SK-N-SH (cell line): ENCODE measurements at regions not wholly inside any gene's neighbourhood (a gene's known extent, or its start where the extent isn't known, plus 50 kb on each side); places are given as distances from the start of the nearest gene placed in this dataset.

ENCODE experiments used
- CTCF ChIA-PET: fragments of 300-600, 350-600 bp; formaldehyde crosslinking; extraction: SDS; loops from one replicate; lab custom pipeline; 2021; lab: Yijun Ruan, JAX
- POLR2A ChIA-PET: fragments of 350-600 bp; sonication (Branson Sonifier 250); formaldehyde crosslinking; extraction: SDS; loops from one replicate; lab custom pipeline; 2020; ENCODE audit warnings: antibody characterized with exemption, inconsistent platforms; lab: Yijun Ruan, JAX
- DNase-seq: peaks from one replicate; pipeline ENCODE4 v3.0.0; 2012
- H2AFZ ChIP-seq: fragments of 200-600 bp; sonication (generic); 2 replicates; pipeline ENCODE4 v1.8.1; 2016; ENCODE audit warnings: antibody characterized with exemption, mild to moderate bottlenecking, low read depth
- H3F3A ChIP-seq: fragments of 200-600 bp; sonication (generic); replicated peaks from 2 replicates; pipeline ENCODE3; 2016; ENCODE audit warnings: antibody characterized with exemption, mild to moderate bottlenecking; ENCODE audit not compliant: insufficient read depth
- H3K27ac ChIP-seq, 2 experiments: fragments of 200-500 bp in 1 of 2; fragments of 200-600 bp in 1 of 2; sonication (Bioruptor generic) in 1 of 2; sonication (generic), shearing (Covaris generic) in 1 of 2; 2 replicates each; pipeline versions ENCODE4 v1.5.1 to v1.6.1; 2014 to 2016; ENCODE audit warnings: low read depth in 2 of 2, inconsistent platforms in 1 of 2, low read length in 1 of 2, mild to moderate bottlenecking in 1 of 2, mixed read lengths in 1 of 2
- H3K27me3 ChIP-seq: fragments of 200-600 bp; sonication (generic), shearing (Covaris generic); 2 replicates; pipeline ENCODE4 v1.6.1; 2016; ENCODE audit warnings: mixed run types; ENCODE audit not compliant: insufficient read depth
- H3K36me3 ChIP-seq, 2 experiments: fragments of 200-500 bp in 1 of 2; fragments of 200-600 bp in 1 of 2; sonication (Bioruptor generic) in 1 of 2; sonication (generic) in 1 of 2; replicated peaks in 1 of 2; 2 replicates each; pipeline versions ENCODE3 to v1.5.1; 2014 to 2016; ENCODE audit warnings: low read length in 1 of 2, mild to moderate bottlenecking in 1 of 2; ENCODE audit not compliant: insufficient read depth in 2 of 2, control insufficient read depth in 1 of 2
- H3K4me1 ChIP-seq, 2 experiments: fragments of 200-500 bp in 1 of 2; fragments of 200-600 bp in 1 of 2; sonication (Bioruptor generic) in 1 of 2; sonication (generic), shearing (Covaris generic) in 1 of 2; 2 replicates each; pipeline versions ENCODE4 v1.5.1 to v1.6.1; 2014 to 2016; ENCODE audit warnings: low read depth in 1 of 2, low read length in 1 of 2, mixed run types in 1 of 2; ENCODE audit not compliant: insufficient read depth in 2 of 2, control insufficient read depth in 1 of 2
- H3K4me2 ChIP-seq: fragments of 200-600 bp; sonication (generic), shearing (Covaris generic); 2 replicates; pipeline ENCODE4 v1.6.1; 2017; ENCODE audit warnings: mixed run types
- H3K4me3 ChIP-seq, 2 experiments: fragments of 200-500 bp in 1 of 2; fragments of 200-600 bp in 1 of 2; sonication (Bioruptor generic) in 1 of 2; sonication (generic), shearing (Covaris generic) in 1 of 2; 2 replicates each; pipeline versions ENCODE4 v1.5.1 to v1.8.1; 2014 to 2016; ENCODE audit warnings: low read depth in 2 of 2, inconsistent platforms in 1 of 2, low read length in 1 of 2, mild to moderate bottlenecking in 1 of 2, mixed read lengths in 1 of 2, moderate library complexity in 1 of 2
- H3K79me2 ChIP-seq: fragments of 200-600 bp; sonication (generic); 2 replicates; pipeline ENCODE4 v1.8.1; 2017; ENCODE audit warnings: mild to moderate bottlenecking; ENCODE audit not compliant: insufficient read depth
- H3K9ac ChIP-seq: fragments of 200-600 bp; sonication (generic); 2 replicates; pipeline ENCODE4 v1.6.1; 2017; ENCODE audit warnings: mixed run types
- H3K9me2 ChIP-seq: fragments of 200-600 bp; sonication (generic); 2 replicates; pipeline ENCODE4 v1.6.1; 2017; ENCODE audit warnings: mixed run types
- H3K9me3 ChIP-seq: fragments of 200-600 bp; sonication (generic); 2 replicates; pipeline ENCODE4 v1.6.1; 2017; ENCODE audit warnings: mixed run types, mild to moderate bottlenecking, moderate library complexity
- H4K20me1 ChIP-seq: fragments of 200-600 bp; sonication (generic); 2 replicates; pipeline ENCODE4 v1.6.1; 2017; ENCODE audit warnings: mild to moderate bottlenecking, mixed run types; ENCODE audit not compliant: insufficient read depth
- CTCF ChIP-seq: fragments of 200-600 bp; sonication (generic); IDR thresholded peaks from 2 replicates; pipeline ENCODE4 v1.6.1; 2017; ENCODE audit warnings: antibody characterized with exemption, mild to moderate bottlenecking, moderate library complexity
- EP300 ChIP-seq, 2 experiments: IDR thresholded peaks; 2 replicates each; pipeline versions ENCODE4 v1.4.0 to v1.6.1; 2012; ENCODE audit warnings: borderline replicate concordance in 1 of 2, low read depth in 1 of 2, low read length in 1 of 2
- FOSL2 ChIP-seq: IDR thresholded peaks from 2 replicates; pipeline ENCODE4 v1.4.0; 2012; ENCODE audit warnings: low read depth, mild to moderate bottlenecking, moderate library complexity, borderline replicate concordance
- IRF3 ChIP-seq: fragments of 150-350 bp; IDR thresholded peaks from 2 replicates; pipeline ENCODE4 v1.6.1; 2016; ENCODE audit warnings: mild to moderate bottlenecking, low read depth, low read length
- JUND ChIP-seq: IDR thresholded peaks from 2 replicates; pipeline ENCODE4 v1.4.0; 2012
- MEF2A ChIP-seq: IDR thresholded peaks from 2 replicates; pipeline ENCODE4 v1.4.0; 2012; ENCODE audit warnings: low read depth, borderline replicate concordance
- MXI1 ChIP-seq: IDR thresholded peaks from 2 replicates; pipeline ENCODE4 v1.6.1; 2012; ENCODE audit warnings: mild to moderate bottlenecking, low read depth, low read length, improper control_type of control experiment
- NFIC ChIP-seq: IDR thresholded peaks from 2 replicates; pipeline ENCODE4 v1.4.0; 2012; ENCODE audit warnings: borderline replicate concordance
- POLR2AphosphoS5 ChIP-seq: IDR thresholded peaks from 2 replicates; pipeline ENCODE4 v1.6.1; 2012; ENCODE audit warnings: low read depth, low read length
- RAD21 ChIP-seq: IDR thresholded peaks from 2 replicates; pipeline ENCODE4 v1.6.1; 2012; ENCODE audit warnings: mild to moderate bottlenecking, low read length
- RXRA ChIP-seq: IDR thresholded peaks from 2 replicates; pipeline ENCODE4 v1.4.0; 2012; ENCODE audit warnings: low read depth, mild to moderate bottlenecking, borderline replicate concordance
- TCF12 ChIP-seq: IDR thresholded peaks from 2 replicates; pipeline ENCODE4 v1.4.0; 2012
- TEAD4 ChIP-seq: IDR thresholded peaks from 2 replicates; pipeline ENCODE4 v1.4.0; 2012; ENCODE audit warnings: mild to moderate bottlenecking, borderline replicate concordance; ENCODE audit not compliant: insufficient read depth
- USF2 ChIP-seq: fragments of 150-350 bp; IDR thresholded peaks from 2 replicates; pipeline ENCODE4 v1.6.1; 2017; ENCODE audit warnings: antibody characterized with exemption, low read length, low read depth, borderline replicate concordance
- ZBTB33 ChIP-seq: IDR thresholded peaks from 2 replicates; pipeline ENCODE4 v1.4.0; 2012; ENCODE audit warnings: low read depth, borderline replicate concordance
- WGBS: methylation state at CpG from one replicate; pipeline ENCODE4 v1.1.6; 2017; ENCODE audit warnings: low lambda C conversion rate; 5-methylcytosine and 5-hydroxymethylcytosine counted together
- TF ChIP-seq, protein P1 (sequence below): IDR thresholded peaks from 2 replicates; pipeline ENCODE4; 2012
- TF ChIP-seq, protein P2 (sequence below): IDR thresholded peaks from 2 replicates; pipeline ENCODE4 v1.4.0; 2012; ENCODE audit warnings: low read depth

- 0 out of 4 replicates have a peak overlapping the region, but pooled peaks of 1 of the 2 experiments have one; percentile 39 for H3K4me3 ChIP-seq
- peak overlapping the region; percentile 67 for H3K4me2 ChIP-seq
- no peaks in the 10 kb centered on the region for H3K27me3 ChIP-seq
- H3K9ac ChIP-seq: peak overlapping the region; percentile 28; the same call in 1 of the 2 replicates
- H4K20me1 ChIP-seq: no peaks in the 10 kb centered on the region
- no peak overlapping the region for H2AFZ ChIP-seq
- ChIA-PET CTCF (interaction anchor here (1.2 kb wide), 1 partner anchor 9 kb away, joined by 3 read pairs; no protein-coding TSS in a partner anchor), POLR2A (no interaction called here)
- H3K79me2 ChIP-seq: no peaks in the 10 kb centered on the region
- TF ChIP-seq TCF12: peak; percentile 80
- TF ChIP-seq NFIC: 0 out of 2 replicates have a peak, but pooled peaks have one; percentile 6
- peak; percentile 62 for TF ChIP-seq JUND
- peak in 1 of 2 experiments; percentile 77; a peak in 2 of 4 replicates for TF ChIP-seq EP300 (IDR thresholded peaks at IDR 0.05; ENCODE audit: borderline replicate concordance in 1 of 2, low read depth in 1 of 2, low read length in 1 of 2)
- peak; percentile 43; the same call in 1 of the 2 replicates for TF ChIP-seq RXRA
- peak; percentile 17; the same call in 1 of the 2 replicates for TF ChIP-seq FOSL2
- peak; percentile 44; the same call in 1 of the 2 replicates for TF ChIP-seq TEAD4
- TF ChIP-seq MXI1: no peak
- 0 out of 2 replicates have a peak, but pooled peaks have one; percentile 20 for TF ChIP-seq POLR2AphosphoS5
- TF ChIP-seq, protein P1, sequence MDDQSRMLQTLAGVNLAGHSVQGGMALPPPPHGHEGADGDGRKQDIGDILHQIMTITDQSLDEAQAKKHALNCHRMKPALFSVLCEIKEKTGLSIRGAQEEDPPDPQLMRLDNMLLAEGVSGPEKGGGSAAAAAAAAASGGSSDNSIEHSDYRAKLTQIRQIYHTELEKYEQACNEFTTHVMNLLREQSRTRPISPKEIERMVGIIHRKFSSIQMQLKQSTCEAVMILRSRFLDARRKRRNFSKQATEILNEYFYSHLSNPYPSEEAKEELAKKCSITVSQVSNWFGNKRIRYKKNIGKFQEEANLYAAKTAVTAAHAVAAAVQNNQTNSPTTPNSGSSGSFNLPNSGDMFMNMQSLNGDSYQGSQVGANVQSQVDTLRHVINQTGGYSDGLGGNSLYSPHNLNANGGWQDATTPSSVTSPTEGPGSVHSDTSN: peak; percentile 97
- TF ChIP-seq, protein P2, sequence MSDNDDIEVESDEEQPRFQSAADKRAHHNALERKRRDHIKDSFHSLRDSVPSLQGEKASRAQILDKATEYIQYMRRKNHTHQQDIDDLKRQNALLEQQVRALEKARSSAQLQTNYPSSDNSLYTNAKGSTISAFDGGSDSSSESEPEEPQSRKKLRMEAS: 0 out of 2 replicates have a peak, but pooled peaks have one; percentile 14
- no peak for TF ChIP-seq MEF2A
- TF ChIP-seq RAD21: no peak
- no peak for TF ChIP-seq CTCF
- no peaks in the 10 kb centered on the region for H3K9me3 ChIP-seq
- H3K9me2 ChIP-seq: no peaks in the 10 kb centered on the region
- no peak for DNase-seq
- WGBS: 36% methylated on average over 6 of the region's 6 CpGs
- peaks cover 2 to 14% of the 10 kb centered on the region in 2 experiments; a peak in 3 of 4 replicates for H3K4me1 ChIP-seq
- peaks cover 28% of the 10 kb centered on the region for H3F3A ChIP-seq
- no peaks in the 10 kb centered on the region for H3K36me3 ChIP-seq
- H3K27ac ChIP-seq: peak overlapping the region; percentile 60 to 77; a peak in 3 of 4 replicates
Observed at GRCh38 chr9:82332774-82333152, 344.2 kb downstream of the SPATA31D1 start.

DNA sequence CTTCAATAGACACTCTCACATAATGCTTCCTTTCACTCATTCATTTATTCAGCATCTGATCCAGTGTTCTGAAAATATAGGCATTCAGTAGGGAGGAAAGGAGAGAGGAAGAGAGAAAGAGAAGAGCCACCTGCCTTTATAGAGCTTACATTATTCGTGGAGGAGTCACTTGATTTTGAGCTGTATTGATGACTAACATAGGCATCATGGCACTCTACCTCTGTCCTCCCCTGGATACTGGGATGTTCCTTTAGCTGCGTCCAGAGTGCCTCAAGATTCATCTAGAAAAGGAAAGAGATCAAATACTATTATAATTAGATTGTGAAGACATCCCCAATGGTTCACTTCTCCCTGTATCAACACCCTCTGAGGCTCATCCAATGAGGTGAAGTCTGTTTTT, 345.1 kb downstream of the SPATA31D1 start:
- H3K36me3 ChIP-seq: no peaks in the 10 kb centered on the region
- 72% methylated on average over 2 of the region's 2 CpGs for WGBS
- peaks cover 28% of the 10 kb centered on the region for H3F3A ChIP-seq
- ChIA-PET POLR2A (no interaction called here), CTCF (no interaction called here)
- no peak for DNase-seq
- no peaks in the 10 kb centered on the region for H3K79me2 ChIP-seq
- H4K20me1 ChIP-seq: no peaks in the 10 kb centered on the region
- H3K4me3 ChIP-seq: no peak overlapping the region
- no peaks in the 10 kb centered on the region for H3K9me2 ChIP-seq
- no peak overlapping the region for H2AFZ ChIP-seq
- no peaks in the 10 kb centered on the region for H3K27me3 ChIP-seq
- peak overlapping the region in 1 of 2 experiments; percentile 77; a peak in 1 of 4 replicates for H3K27ac ChIP-seq
- no peaks in the 10 kb centered on the region for H3K9me3 ChIP-seq
- H3K4me1 ChIP-seq: peaks cover 2 to 17% of the 10 kb centered on the region in 2 experiments
- H3K9ac ChIP-seq: no peak overlapping the region
- H3K4me2 ChIP-seq: 0 out of 2 replicates have a peak overlapping the region, but pooled peaks have one; percentile 67
- TF ChIP-seq NFIC (no peak), USF2 (no peak), IRF3 (no peak), ZBTB33 (no peak), RXRA (no peak), POLR2AphosphoS5 (no peak), FOSL2 (no peak)
- TF ChIP-seq, protein P1: no peak
- TF ChIP-seq, protein P2: no peak
